Fibroblast of skin of back (primary cell): ENCODE measurements at regions not wholly inside any gene's neighbourhood (a gene's known extent, or its start where the extent isn't known, plus 50 kb on each side); places are given as distances from the start of the nearest gene placed in this dataset.
A peak's percentile ranks its signal among the peaks of the same experiment; 100 is the strongest.
"Not testable (repeated sequence)": the region's sequence is repeated elsewhere in the genome, so short reads cannot be mapped to it uniquely, and the experiment has no call there.

Source experiments
- DNase-seq: peaks from one replicate; pipeline ENCODE4 v3.0.0-alpha.2; 2013

- DNase-seq = no peak
Measured at GRCh38 chr4:12679217-12679616, 804.9 kb downstream of the RAB28 start.

GRCh38 chr4:12674184-12674583, 810.0 kb downstream of the RAB28 start:
- DNase-seq = no peak

GRCh38 chr4:12672303-12672702, 811.8 kb downstream of the RAB28 start:
- DNase-seq = no peak

GRCh38 chr4:12658146-12658545, 826.0 kb downstream of the RAB28 start:
- DNase-seq = no peak

- DNase-seq = no peak
Measured at GRCh38 chr4:12651876-12652275, 832.3 kb downstream of the RAB28 start.

GRCh38 chr4:12645732-12646131, 838.4 kb downstream of the RAB28 start:
- no peak for DNase-seq

- no peak for DNase-seq
Measured at GRCh38 chr4:12644261-12644660, 839.9 kb downstream of the RAB28 start.

- no peak for DNase-seq
Measured at GRCh38 chr4:12636191-12636590, 847.9 kb downstream of the RAB28 start.

- DNase-seq = no peak
Measured at GRCh38 chr4:12635629-12636028, 848.5 kb downstream of the RAB28 start.

GRCh38 chr4:12633053-12633651, 851.0 kb downstream of the RAB28 start:
- DNase-seq = peak; percentile 41

- no peak for DNase-seq
Measured at GRCh38 chr4:12615822-12616221, 868.3 kb downstream of the RAB28 start.

GRCh38 chr4:12612876-12613275, 871.3 kb downstream of the RAB28 start:
- no peak for DNase-seq

- DNase-seq = not testable (repeated sequence)
Measured at GRCh38 chr4:12609212-12609875, 874.8 kb downstream of the RAB28 start.

- DNase-seq = no peak
Measured at GRCh38 chr4:12595986-12596385, 888.2 kb downstream of the RAB28 start.

- DNase-seq = no peak
Measured at GRCh38 chr4:12595489-12595888, 888.7 kb downstream of the RAB28 start.

GRCh38 chr4:12588582-12588981, 895.6 kb downstream of the RAB28 start:
- peak; percentile 5 for DNase-seq

GRCh38 chr4:12586242-12587006, 897.7 kb downstream of the RAB28 start:
- DNase-seq = no peak

- no peak for DNase-seq
Measured at GRCh38 chr4:12584116-12584875, 899.8 kb downstream of the RAB28 start.

- DNase-seq = peak; percentile 16
Measured at GRCh38 chr4:12583275-12583674, 900.9 kb downstream of the RAB28 start.

- no peak for DNase-seq
Measured at GRCh38 chr4:12580787-12581186, 903.4 kb downstream of the RAB28 start.

GRCh38 chr4:12579172-12579571, 905.0 kb downstream of the RAB28 start:
- no peak for DNase-seq

GRCh38 chr4:12576409-12576808, 907.7 kb downstream of the RAB28 start:
- no peak for DNase-seq

- no peak for DNase-seq
Measured at GRCh38 chr4:12573716-12574115, 910.4 kb downstream of the RAB28 start.
